ENCODE measurements at regions not wholly inside any gene's neighbourhood (a gene's known extent, or its start where the extent isn't known, plus 50 kb on each side); places are given as distances from the start of the nearest gene placed in this dataset.

DNA sequence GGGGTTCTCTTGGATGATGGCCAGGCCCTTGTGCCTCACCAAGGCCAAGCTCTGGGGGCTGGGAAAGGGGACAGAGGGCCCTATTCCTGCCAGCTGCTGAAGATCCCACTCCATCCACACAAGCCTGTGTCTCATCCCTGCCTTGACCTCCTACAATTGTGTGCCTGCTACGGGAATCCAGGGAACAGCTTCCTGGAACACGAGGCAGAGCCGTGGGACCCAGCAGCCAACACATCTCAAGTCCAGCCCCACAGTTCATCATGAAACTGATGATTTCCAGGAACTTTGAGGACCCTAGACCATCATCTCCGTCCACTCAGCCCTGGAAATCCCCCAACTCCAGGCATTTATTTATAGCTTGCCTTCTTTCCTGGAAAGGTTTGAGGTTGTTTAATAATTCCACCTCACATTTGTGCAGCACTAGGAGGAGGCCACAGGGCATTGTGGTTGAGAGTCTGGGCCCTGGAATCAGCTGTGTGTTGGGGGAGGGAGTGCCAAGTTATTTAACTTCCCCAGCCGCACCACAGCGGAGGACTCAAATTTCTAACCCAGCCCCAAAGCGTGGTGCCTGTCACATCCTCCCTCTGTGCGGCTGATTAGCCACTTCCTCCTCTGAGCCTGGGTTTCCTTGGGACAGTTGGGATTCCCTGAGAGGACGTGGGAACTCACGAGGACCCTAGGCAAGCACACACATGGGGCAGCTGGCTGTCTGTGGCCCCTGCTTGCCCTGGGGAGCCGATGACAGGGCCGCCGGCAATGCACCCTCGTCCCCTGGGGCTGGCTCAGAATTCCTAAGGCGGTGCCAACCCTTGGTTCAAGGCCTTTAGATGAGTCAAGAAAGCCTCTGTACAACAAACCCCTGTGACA lies 58.2 kb upstream of the GGTA1 start:
- ChIA-PET CTCF (interaction anchor here (0.7 to 5.4 kb wide), 13 partner anchors 8 to 141 kb away, joined by 3 to 65 read pairs (median 5); no protein-coding TSS in a partner anchor), POLR2A (interaction anchor here (1.0 to 1.5 kb wide), 2 partner anchors 38 to 40 kb away, joined by 5 to 6 read pairs; no protein-coding TSS in a partner anchor)
- TF ChIP-seq, protein P1, sequence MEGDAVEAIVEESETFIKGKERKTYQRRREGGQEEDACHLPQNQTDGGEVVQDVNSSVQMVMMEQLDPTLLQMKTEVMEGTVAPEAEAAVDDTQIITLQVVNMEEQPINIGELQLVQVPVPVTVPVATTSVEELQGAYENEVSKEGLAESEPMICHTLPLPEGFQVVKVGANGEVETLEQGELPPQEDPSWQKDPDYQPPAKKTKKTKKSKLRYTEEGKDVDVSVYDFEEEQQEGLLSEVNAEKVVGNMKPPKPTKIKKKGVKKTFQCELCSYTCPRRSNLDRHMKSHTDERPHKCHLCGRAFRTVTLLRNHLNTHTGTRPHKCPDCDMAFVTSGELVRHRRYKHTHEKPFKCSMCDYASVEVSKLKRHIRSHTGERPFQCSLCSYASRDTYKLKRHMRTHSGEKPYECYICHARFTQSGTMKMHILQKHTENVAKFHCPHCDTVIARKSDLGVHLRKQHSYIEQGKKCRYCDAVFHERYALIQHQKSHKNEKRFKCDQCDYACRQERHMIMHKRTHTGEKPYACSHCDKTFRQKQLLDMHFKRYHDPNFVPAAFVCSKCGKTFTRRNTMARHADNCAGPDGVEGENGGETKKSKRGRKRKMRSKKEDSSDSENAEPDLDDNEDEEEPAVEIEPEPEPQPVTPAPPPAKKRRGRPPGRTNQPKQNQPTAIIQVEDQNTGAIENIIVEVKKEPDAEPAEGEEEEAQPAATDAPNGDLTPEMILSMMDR (IDR thresholded peaks at IDR 0.05; ENCODE audit: insufficient read depth, low read length, missing control alignments): no peak
- peak; percentile 76 for DNase-seq (ENCODE audit: low read depth, low spot score)
- peak overlapping the region; percentile 18 for H3K4me3 ChIP-seq (ENCODE audit: low read depth, low read length)

- no peak for DNase-seq (ENCODE audit: low read depth, low spot score)
- no peak overlapping the region for H3K4me3 ChIP-seq (ENCODE audit: low read depth, low read length)
- CTCF ChIA-PET: interaction anchor here (0.7 to 5.4 kb wide), 6 partner anchors 8 to 140 kb away, joined by 3 to 65 read pairs (median 6); no protein-coding TSS in a partner anchor
- POLR2A ChIA-PET: interaction anchor here (1.0 kb wide), 1 partner anchor 40 kb away, joined by 5 read pairs; no protein-coding TSS in a partner anchor
- TF ChIP-seq, protein P1 (IDR thresholded peaks at IDR 0.05; ENCODE audit: insufficient read depth, low read length, missing control alignments): no peak
These were observed 58.8 kb upstream of the GGTA1 start for GRCh38 chr9:121558473-121558872.

DNA sequence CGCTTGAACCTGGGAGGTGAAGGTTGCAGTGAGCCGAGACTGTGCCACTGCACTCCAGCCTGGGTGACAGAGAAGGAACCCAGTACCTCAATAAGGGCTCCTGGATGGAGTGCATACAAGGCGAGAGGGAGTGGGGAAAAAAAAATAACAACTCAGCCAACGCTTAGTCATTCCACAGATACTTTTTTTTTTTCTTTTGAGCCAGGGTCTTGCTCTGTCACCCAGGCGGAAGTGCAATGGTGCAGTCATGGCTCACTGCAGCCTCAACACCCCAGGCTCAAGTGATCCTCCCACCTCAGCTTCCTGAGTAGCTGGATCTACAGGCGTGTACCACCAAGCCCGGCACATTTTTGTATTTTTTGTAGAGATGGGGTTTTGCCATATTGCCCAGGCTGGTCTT lies 59.5 kb upstream of the GGTA1 start:
- ChIA-PET CTCF (interaction anchor here (5.4 kb wide), 1 partner anchor 13 kb away, joined by 65 read pairs; no protein-coding TSS in a partner anchor), POLR2A (no interaction called here)
- TF ChIP-seq, protein P1 (IDR thresholded peaks at IDR 0.05; ENCODE audit: insufficient read depth, low read length, missing control alignments): no peak
- no peak overlapping the region for H3K4me3 ChIP-seq (ENCODE audit: low read depth, low read length)
- no peak for DNase-seq (ENCODE audit: low read depth, low spot score)

- H3K4me3 ChIP-seq (ENCODE audit: low read depth, low read length): no peak overlapping the region
- TF ChIP-seq, protein P1 (IDR thresholded peaks at IDR 0.05; ENCODE audit: insufficient read depth, low read length, missing control alignments): no peak
- CTCF ChIA-PET: interaction anchor here (1.3 to 2.4 kb wide), 3 partner anchors 10 to 38 kb away, joined by 4 to 10 read pairs (median 9); no protein-coding TSS in a partner anchor
- POLR2A ChIA-PET: interaction anchor here (0.6 to 1.7 kb wide), 2 partner anchors 37 to 131 kb away, joined by 3 to 4 read pairs; no protein-coding TSS in a partner anchor
- DNase-seq (ENCODE audit: low read depth, low spot score): no peak
These were observed 61.3 kb upstream of the GGTA1 start for GRCh38 chr9:121560921-121561320.

- TF ChIP-seq, protein P1 (IDR thresholded peaks at IDR 0.05; ENCODE audit: insufficient read depth, low read length, missing control alignments): peak; percentile 24
- no peak overlapping the region for H3K4me3 ChIP-seq (ENCODE audit: low read depth, low read length)
- ChIA-PET CTCF (interaction anchor here (0.8 to 2.4 kb wide), 5 partner anchors 10 to 37 kb away, joined by 3 to 10 read pairs (median 9); no protein-coding TSS in a partner anchor), POLR2A (interaction anchor here (1.7 kb wide), 1 partner anchor 37 kb away, joined by 4 read pairs; no protein-coding TSS in a partner anchor)
- no peak for DNase-seq (ENCODE audit: low read depth, low spot score)
These were observed 62.0 kb upstream of the GGTA1 start for GRCh38 chr9:121561385-121562222.
